ENCODE measurements at regions not wholly inside any gene's neighbourhood (a gene's known extent, or its start where the extent isn't known, plus 50 kb on each side); places are given as distances from the start of the nearest gene placed in this dataset.

DNA sequence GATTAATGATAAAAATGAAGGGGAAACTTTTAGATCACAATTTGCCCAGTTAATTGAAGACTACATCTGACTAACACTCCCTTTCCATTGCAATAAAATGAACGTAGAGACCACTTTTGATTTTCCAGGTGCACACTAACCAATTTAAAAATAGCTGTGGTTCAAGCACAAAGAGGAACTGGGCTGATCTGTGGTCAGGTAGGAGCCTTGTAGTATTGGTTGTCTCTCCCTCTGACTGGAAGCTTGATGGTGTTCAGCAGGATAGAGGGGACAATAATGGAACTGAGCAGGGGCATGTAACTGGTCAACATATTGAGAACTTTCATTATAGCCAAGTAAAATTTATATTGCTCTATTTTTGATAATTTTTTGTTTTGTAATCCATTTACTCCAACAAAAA lies 886.8 kb upstream of the SEMA6A start:
- TF ChIP-seq, protein P1, sequence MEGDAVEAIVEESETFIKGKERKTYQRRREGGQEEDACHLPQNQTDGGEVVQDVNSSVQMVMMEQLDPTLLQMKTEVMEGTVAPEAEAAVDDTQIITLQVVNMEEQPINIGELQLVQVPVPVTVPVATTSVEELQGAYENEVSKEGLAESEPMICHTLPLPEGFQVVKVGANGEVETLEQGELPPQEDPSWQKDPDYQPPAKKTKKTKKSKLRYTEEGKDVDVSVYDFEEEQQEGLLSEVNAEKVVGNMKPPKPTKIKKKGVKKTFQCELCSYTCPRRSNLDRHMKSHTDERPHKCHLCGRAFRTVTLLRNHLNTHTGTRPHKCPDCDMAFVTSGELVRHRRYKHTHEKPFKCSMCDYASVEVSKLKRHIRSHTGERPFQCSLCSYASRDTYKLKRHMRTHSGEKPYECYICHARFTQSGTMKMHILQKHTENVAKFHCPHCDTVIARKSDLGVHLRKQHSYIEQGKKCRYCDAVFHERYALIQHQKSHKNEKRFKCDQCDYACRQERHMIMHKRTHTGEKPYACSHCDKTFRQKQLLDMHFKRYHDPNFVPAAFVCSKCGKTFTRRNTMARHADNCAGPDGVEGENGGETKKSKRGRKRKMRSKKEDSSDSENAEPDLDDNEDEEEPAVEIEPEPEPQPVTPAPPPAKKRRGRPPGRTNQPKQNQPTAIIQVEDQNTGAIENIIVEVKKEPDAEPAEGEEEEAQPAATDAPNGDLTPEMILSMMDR (IDR thresholded peaks at IDR 0.05), result no peak
- no peak for TF ChIP-seq POLR2A (IDR thresholded peaks at IDR 0.05)
